ENCODE measurements at regions not wholly inside any gene's neighbourhood (a gene's known extent, or its start where the extent isn't known, plus 50 kb on each side); places are given as distances from the start of the nearest gene placed in this dataset.

GRCh38 chr9:110041452-110041851 lies 166.5 kb downstream of the C9orf152 start:
- H3K9me3 ChIP-seq: no peaks in the 10 kb centered on the region
- TF ChIP-seq, protein P1, sequence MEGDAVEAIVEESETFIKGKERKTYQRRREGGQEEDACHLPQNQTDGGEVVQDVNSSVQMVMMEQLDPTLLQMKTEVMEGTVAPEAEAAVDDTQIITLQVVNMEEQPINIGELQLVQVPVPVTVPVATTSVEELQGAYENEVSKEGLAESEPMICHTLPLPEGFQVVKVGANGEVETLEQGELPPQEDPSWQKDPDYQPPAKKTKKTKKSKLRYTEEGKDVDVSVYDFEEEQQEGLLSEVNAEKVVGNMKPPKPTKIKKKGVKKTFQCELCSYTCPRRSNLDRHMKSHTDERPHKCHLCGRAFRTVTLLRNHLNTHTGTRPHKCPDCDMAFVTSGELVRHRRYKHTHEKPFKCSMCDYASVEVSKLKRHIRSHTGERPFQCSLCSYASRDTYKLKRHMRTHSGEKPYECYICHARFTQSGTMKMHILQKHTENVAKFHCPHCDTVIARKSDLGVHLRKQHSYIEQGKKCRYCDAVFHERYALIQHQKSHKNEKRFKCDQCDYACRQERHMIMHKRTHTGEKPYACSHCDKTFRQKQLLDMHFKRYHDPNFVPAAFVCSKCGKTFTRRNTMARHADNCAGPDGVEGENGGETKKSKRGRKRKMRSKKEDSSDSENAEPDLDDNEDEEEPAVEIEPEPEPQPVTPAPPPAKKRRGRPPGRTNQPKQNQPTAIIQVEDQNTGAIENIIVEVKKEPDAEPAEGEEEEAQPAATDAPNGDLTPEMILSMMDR (IDR thresholded peaks at IDR 0.05): no peak
- no peaks in the 10 kb centered on the region for H3K27me3 ChIP-seq
- no peaks in the 10 kb centered on the region for H3K36me3 ChIP-seq
- peak overlapping the region in 1 of 2 donors; percentile 48 for H3K27ac ChIP-seq
- no peak overlapping the region for H3K4me3 ChIP-seq
- DNase-seq (no peak), ATAC-seq (peak; percentile 17)
- intact Hi-C loops (cut with DNase I): no loop called here
- no peaks in the 10 kb centered on the region for H3K4me1 ChIP-seq

DNA sequence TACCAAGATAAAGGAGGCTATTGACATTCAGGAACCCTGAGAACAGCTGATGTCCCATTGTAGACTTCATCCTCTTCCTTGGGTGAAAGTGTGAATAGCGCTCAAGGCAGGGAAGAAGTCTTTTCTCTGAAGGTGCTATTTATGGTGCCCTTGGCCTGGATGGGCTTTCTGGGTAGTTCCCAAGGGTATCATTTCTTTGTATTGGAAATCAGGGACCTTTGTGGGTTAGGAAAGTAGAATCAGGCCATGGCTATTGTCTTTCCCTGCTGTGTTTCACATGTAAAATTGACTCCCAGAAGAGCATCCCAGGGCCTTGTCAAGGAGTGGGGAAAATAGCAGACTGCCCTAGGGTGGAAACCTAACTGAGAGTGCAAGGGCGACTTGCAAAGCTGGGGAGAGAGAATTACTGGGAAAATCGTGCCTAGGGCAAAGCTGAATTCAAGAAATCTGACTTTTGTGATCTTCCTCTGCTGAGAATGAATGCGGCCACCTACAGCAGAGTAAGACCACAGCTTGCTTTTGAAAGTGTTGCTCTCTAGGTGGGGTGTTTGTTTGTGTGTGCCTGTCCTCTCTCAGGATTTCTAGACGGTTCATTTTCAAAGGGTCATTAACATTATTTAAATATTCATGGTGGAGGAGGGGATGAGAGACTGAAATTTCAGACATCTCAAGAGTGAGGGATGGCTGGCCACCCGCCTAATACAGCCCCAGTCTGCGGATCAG lies 160.6 kb downstream of the C9orf152 start:
- H3K4me3 ChIP-seq: peak overlapping the region; percentile 70 to 80
- H3K4me1 ChIP-seq: peaks cover 0 to 53% of the 10 kb centered on the region in 2 donors
- H3K27ac ChIP-seq: no peak overlapping the region
- TF ChIP-seq, protein P1 (IDR thresholded peaks at IDR 0.05): no peak
- ATAC-seq (no peak), DNase-seq (no peak)
- peaks cover 0 to 32% of the 10 kb centered on the region in 2 donors for H3K27me3 ChIP-seq
- H3K36me3 ChIP-seq: no peaks in the 10 kb centered on the region
- intact Hi-C loops (cut with DNase I): no loop called here
- no peaks in the 10 kb centered on the region for H3K9me3 ChIP-seq

- peak in 1 of 4 donors; percentile 49 for DNase-seq
- TF ChIP-seq, protein P1 (IDR thresholded peaks at IDR 0.05): no peak
- Histone ChIP-seq H3K4me1 (peaks cover 0 to 56% of the 10 kb centered on the region in 2 donors), H3K36me3 (no peaks in the 10 kb centered on the region), H3K27me3 (peaks cover 0 to 32% of the 10 kb centered on the region in 2 donors), H3K9me3 (no peaks in the 10 kb centered on the region), H3K4me3 (peak overlapping the region; percentile 70 to 80), H3K27ac (peak overlapping the region in 1 of 2 donors; percentile 77)
- ATAC-seq: peak; percentile 8
- intact Hi-C loops (cut with DNase I): no loop called here
These were observed 160.0 kb downstream of the C9orf152 start for GRCh38 chr9:110047955-110048402.

GRCh38 chr9:110048403-110048975 lies 159.5 kb downstream of the C9orf152 start:
- ATAC-seq (peak; percentile 97), DNase-seq (peak; percentile 67 to 95 (median 87))
- Histone ChIP-seq H3K4me1 (peaks cover 0 to 59% of the 10 kb centered on the region in 2 donors), H3K4me3 (peak overlapping the region; percentile 70 to 80), H3K9me3 (no peaks in the 10 kb centered on the region), H3K27me3 (peaks cover 0 to 32% of the 10 kb centered on the region in 2 donors), H3K36me3 (no peaks in the 10 kb centered on the region), H3K27ac (peak overlapping the region; percentile 58 to 77)
- intact Hi-C loops (cut with DNase I): no loop called here
- TF ChIP-seq, protein P1 (IDR thresholded peaks at IDR 0.05): no peak

DNA sequence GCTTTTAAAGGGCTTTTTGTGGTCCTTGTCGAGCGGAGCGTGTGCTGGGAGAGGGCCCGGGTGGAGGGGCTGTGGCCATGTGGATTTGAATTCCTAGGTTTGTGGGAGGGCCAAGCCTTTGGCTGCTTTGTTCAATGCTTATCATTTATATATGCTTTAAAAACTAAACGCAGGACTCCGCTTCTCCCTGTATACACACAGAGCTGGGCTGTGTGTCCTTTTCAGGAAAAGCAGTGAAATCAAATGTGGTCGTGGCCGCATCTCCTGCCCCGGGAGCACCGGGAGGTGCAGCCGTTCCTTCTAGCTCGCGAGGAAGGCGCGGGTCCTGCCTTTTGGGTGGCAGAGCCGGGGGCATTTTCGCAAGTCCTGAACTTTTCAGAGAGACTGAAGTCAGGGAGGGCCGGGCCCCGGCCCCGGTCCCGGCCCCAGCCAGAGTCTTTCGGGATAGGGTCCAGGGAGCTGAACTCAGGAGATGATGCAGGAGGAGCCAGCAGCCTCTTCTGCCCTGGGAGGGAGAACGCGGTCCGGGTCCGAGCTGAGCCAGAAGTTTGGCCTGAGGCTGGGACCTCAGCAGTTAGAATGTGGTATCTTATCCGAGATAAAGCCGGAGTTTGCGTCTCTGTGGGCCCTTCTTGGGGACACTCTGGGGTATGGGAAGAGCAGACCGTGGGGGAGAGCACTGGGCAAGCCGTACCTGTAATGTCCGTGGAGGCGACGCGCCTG lies 158.8 kb downstream of the C9orf152 start:
- Histone ChIP-seq H3K36me3 (no peaks in the 10 kb centered on the region), H3K27ac (peak overlapping the region; percentile 58 to 77), H3K4me3 (peak overlapping the region; percentile 70 to 80), H3K4me1 (peaks cover 0 to 59% of the 10 kb centered on the region in 2 donors), H3K9me3 (no peaks in the 10 kb centered on the region), H3K27me3 (peaks cover 0 to 32% of the 10 kb centered on the region in 2 donors)
- ATAC-seq (peak; percentile 50), DNase-seq (peak in 3 of 4 donors; percentile 38 to 83 (median 44))
- intact Hi-C loops (cut with DNase I): no loop called here
- TF ChIP-seq, protein P1 (IDR thresholded peaks at IDR 0.05): no peak

Measured in left lung (tissue), 4 donors.